Activated CD4-positive, alpha-beta T cell treated with anti-CD3 and anti-CD28 coated beads, Interleukin-2, Interleukin-4, amounts not matched to agents 100 ng/mL and 50 ng/mL, durations not matched to agents 16 hours and 8 hours (primary cell): ENCODE measurements at regions not wholly inside any gene's neighbourhood (a gene's known extent, or its start where the extent isn't known, plus 50 kb on each side); places are given as distances from the start of the nearest gene placed in this dataset.
"Not testable (repeated sequence)": the region's sequence is repeated elsewhere in the genome, so short reads cannot be mapped to it uniquely, and the experiment has no call there.

Experiments used
- DNase-seq: peaks from one replicate; pipeline ENCODE4 v3.0.0-alpha.2; 2020; ENCODE audit warnings: low spot score

- DNase-seq = not testable (repeated sequence)
These were observed 187.3 kb downstream of the CHIC2 start for GRCh38 chr4:53877096-53877495.

GRCh38 chr4:53866055-53866454 is 198.3 kb downstream of the CHIC2 start:
- DNase-seq = no peak

GRCh38 chr4:53865054-53865453 is 199.4 kb downstream of the CHIC2 start:
- DNase-seq = no peak

GRCh38 chr4:53863736-53864365 is 200.6 kb downstream of the CHIC2 start:
- DNase-seq = no peak

GRCh38 chr4:53863158-53863557 is 201.2 kb downstream of the CHIC2 start:
- DNase-seq = no peak

GRCh38 chr4:53861856-53862610 is 202.4 kb downstream of the CHIC2 start:
- DNase-seq = no peak

GRCh38 chr4:53859305-53859704 is 205.1 kb downstream of the CHIC2 start:
- no peak for DNase-seq

GRCh38 chr4:53858744-53859143 is 205.7 kb downstream of the CHIC2 start:
- DNase-seq = no peak

GRCh38 chr4:53855581-53856250 is 208.7 kb downstream of the CHIC2 start:
- no peak for DNase-seq

- DNase-seq = no peak
These were observed 209.3 kb downstream of the CHIC2 start for GRCh38 chr4:53854991-53855568.

GRCh38 chr4:53852343-53852742 is 212.1 kb downstream of the CHIC2 start:
- DNase-seq = no peak

- no peak for DNase-seq
These were observed 216.4 kb downstream of the CHIC2 start for GRCh38 chr4:53847965-53848364.

GRCh38 chr4:53844551-53844950 is 219.9 kb downstream of the CHIC2 start:
- DNase-seq = no peak

GRCh38 chr4:53844133-53844532 is 220.3 kb downstream of the CHIC2 start:
- DNase-seq = no peak

- DNase-seq = no peak
These were observed 222.7 kb downstream of the CHIC2 start for GRCh38 chr4:53841711-53842110.

GRCh38 chr4:53840643-53841042 is 223.8 kb downstream of the CHIC2 start:
- DNase-seq = no peak

GRCh38 chr4:53833302-53834003 is 231.0 kb downstream of the CHIC2 start:
- DNase-seq = not testable (repeated sequence)

GRCh38 chr4:53832549-53832948 is 231.9 kb downstream of the CHIC2 start:
- DNase-seq = no peak

- DNase-seq = no peak
These were observed 233.9 kb downstream of the CHIC2 start for GRCh38 chr4:53830511-53830910.

- no peak for DNase-seq
These were observed 230.0 kb upstream of the LNX1 start for GRCh38 chr4:53821179-53821851.

- DNase-seq = no peak
These were observed 226.8 kb upstream of the LNX1 start for GRCh38 chr4:53818104-53818503.

- DNase-seq = no peak
These were observed 225.3 kb upstream of the LNX1 start for GRCh38 chr4:53816561-53816960.
